Caco-2 (cell line): ENCODE measurements at regions not wholly inside any gene's neighbourhood (a gene's known extent, or its start where the extent isn't known, plus 50 kb on each side); places are given as distances from the start of the nearest gene placed in this dataset.

Source experiments
- BruUV-seq: library from RNA; stranded (reverse); fragments of 400-500 nt; replicated peaks from 2 replicates; lab custom pipeline; 2021; lab: Mats Ljungman, UMichigan
- CTCF ChIA-PET: fragments of 300-600 bp; sonication (Branson Sonifier 250); formaldehyde crosslinking; loops from one replicate; lab custom pipeline; 2022; ENCODE audit warnings: antibody characterized with exemption; lab: Charles Lee
- POLR2A ChIA-PET: fragments of 300-600 bp; sonication (Branson Sonifier 250); formaldehyde crosslinking; loops from one replicate; lab custom pipeline; 2022; ENCODE audit warnings: antibody characterized with exemption; lab: Charles Lee
- DNase-seq, 2 experiments: peaks; one replicate each; pipeline versions ENCODE4 v3.0.0 to v3.0.0-alpha.2; 2020 to 2022
- H3K27me3 ChIP-seq: replicated peaks from 2 replicates; pipeline ENCODE4 v1.6.0; 2011; ENCODE audit warnings: low read length; ENCODE audit not compliant: control insufficient read depth, insufficient read depth
- H3K36me3 ChIP-seq: 2 replicates; pipeline ENCODE4 v1.5.1; 2011; ENCODE audit warnings: low read length; ENCODE audit not compliant: control insufficient read depth, insufficient read depth
- H3K4me1 ChIP-seq: fragments of 250-450 bp; sonication (Bioruptor Pico); 2 replicates; pipeline ENCODE4 v1.5.1; 2020; ENCODE audit warnings: mild to moderate bottlenecking
- H3K4me3 ChIP-seq: 2 replicates; pipeline ENCODE4 v1.5.1; 2011; ENCODE audit warnings: low read depth, mild to moderate bottlenecking, control low read depth, low read length
- H3K9me3 ChIP-seq: fragments of 250-450 bp; sonication (Bioruptor Pico); 2 replicates; pipeline ENCODE4 v1.5.1; 2020; ENCODE audit warnings: mild to moderate bottlenecking, moderate library complexity
- H3K27ac Mint-ChIP-seq: one replicate; pipeline ENCODE4 v1.8.0; 2022; ENCODE audit warnings: mixed read lengths; ENCODE audit not compliant: unreplicated experiment
- H3K27me3 Mint-ChIP-seq: one replicate; pipeline ENCODE4 v1.8.0; 2022; ENCODE audit warnings: mixed read lengths; ENCODE audit not compliant: insufficient read depth, unreplicated experiment
- H3K36me3 Mint-ChIP-seq: one replicate; pipeline ENCODE4 v1.8.0; 2022; ENCODE audit warnings: mild to moderate bottlenecking, mixed read lengths; ENCODE audit not compliant: insufficient read depth, unreplicated experiment
- H3K4me1 Mint-ChIP-seq: one replicate; pipeline ENCODE4 v1.8.0; 2022; ENCODE audit warnings: low read depth, mixed read lengths; ENCODE audit not compliant: unreplicated experiment
- H3K4me3 Mint-ChIP-seq: one replicate; pipeline ENCODE4 v1.8.0; 2022; ENCODE audit warnings: mild to moderate bottlenecking, moderate library complexity, mixed read lengths; ENCODE audit not compliant: unreplicated experiment
- H3K9me3 Mint-ChIP-seq: one replicate; pipeline ENCODE4 v1.8.0; 2022; ENCODE audit warnings: mixed read lengths; ENCODE audit not compliant: unreplicated experiment
- CTCF ChIP-seq, 2 experiments: fragments of 200-600 bp in 1 of 2; IDR thresholded peaks; 1 replicate in 1 of 2; 2 replicates in 1 of 2; pipeline versions ENCODE4 v1.5.1 to v1.8.0; 2011 to 2022; ENCODE audit warnings: antibody characterized with exemption in 1 of 2, control low read depth in 1 of 2, inconsistent platforms in 1 of 2, low read depth in 1 of 2, low read length in 1 of 2, mild to moderate bottlenecking in 1 of 2, moderate library complexity in 1 of 2; ENCODE audit not compliant: insufficient read depth in 1 of 2, severe bottlenecking in 1 of 2, unreplicated experiment in 1 of 2
- intact Hi-C: fragments of 100-400 bp; cut with micrococcal nuclease; formaldehyde crosslinking; loops from one replicate; pipeline ENCODE4 v1.10.0; 2022; ENCODE audit not compliant: unreplicated experiment

DNA sequence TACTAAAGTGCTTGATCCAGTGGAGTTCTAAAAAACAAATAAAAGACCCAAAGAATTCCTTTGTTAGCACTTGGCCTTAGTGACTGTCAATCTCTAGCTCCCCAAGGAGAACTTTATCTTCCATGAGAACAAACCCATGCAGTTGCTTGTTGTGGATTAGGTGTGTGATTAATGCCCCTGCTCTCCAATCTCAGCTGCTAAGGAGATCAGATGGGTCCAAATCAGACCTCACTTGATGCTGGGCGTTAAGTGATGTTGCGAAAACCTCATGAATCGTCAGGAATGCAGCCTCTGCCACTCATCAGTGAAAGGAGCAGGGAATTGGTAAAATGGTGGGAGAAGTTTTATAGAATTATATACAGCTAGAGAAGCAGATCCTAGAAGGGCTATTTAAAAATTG, 133.7 kb downstream of the DMAC1 start:
- no peaks in the 10 kb centered on the region for H3K27me3 Mint-ChIP-seq
- Histone ChIP-seq H3K36me3 (no peaks in the 10 kb centered on the region), H3K4me3 (no peak overlapping the region), H3K27me3 (no peaks in the 10 kb centered on the region), H3K9me3 (no peaks in the 10 kb centered on the region), H3K4me1 (no peaks in the 10 kb centered on the region)
- no peak overlapping the region for H3K4me3 Mint-ChIP-seq
- CTCF ChIA-PET: no interaction called here
- TF ChIP-seq CTCF (IDR thresholded peaks at IDR 0.05; ENCODE audit: insufficient read depth in 1 of 2, low read depth in 1 of 2, low read length in 1 of 2, severe bottlenecking in 1 of 2, unreplicated experiment in 1 of 2): no peak
- no peaks in the 10 kb centered on the region for H3K36me3 Mint-ChIP-seq
- no TSS peak for BruUV-seq
- H3K27ac Mint-ChIP-seq: no peak overlapping the region
- POLR2A ChIA-PET: no interaction called here
- DNase-seq: peak in 1 of 2 experiments; percentile 1
- peaks cover 18% of the 10 kb centered on the region for H3K4me1 Mint-ChIP-seq
- intact Hi-C loops: no loop called here
- no peaks in the 10 kb centered on the region for H3K9me3 Mint-ChIP-seq

- no peaks in the 10 kb centered on the region for H3K36me3 ChIP-seq
- H3K4me1 ChIP-seq: no peaks in the 10 kb centered on the region
- Mint-ChIP-seq H3K36me3 (no peaks in the 10 kb centered on the region), H3K4me3 (no peak overlapping the region), H3K4me1 (peaks cover 7% of the 10 kb centered on the region), H3K27me3 (no peaks in the 10 kb centered on the region), H3K9me3 (no peaks in the 10 kb centered on the region), H3K27ac (no peak overlapping the region)
- H3K4me3 ChIP-seq: no peak overlapping the region
- no peaks in the 10 kb centered on the region for H3K9me3 ChIP-seq
- BruUV-seq: no TSS peak
- TF ChIP-seq CTCF (IDR thresholded peaks at IDR 0.05; ENCODE audit: insufficient read depth in 1 of 2, low read depth in 1 of 2, low read length in 1 of 2, severe bottlenecking in 1 of 2, unreplicated experiment in 1 of 2): no peak
- H3K27me3 ChIP-seq: no peaks in the 10 kb centered on the region
- CTCF ChIA-PET: no interaction called here
- DNase-seq: no peak
- POLR2A ChIA-PET: no interaction called here
- intact Hi-C loops: no loop called here
Measured at GRCh38 chr9:7659766-7660165, 139.8 kb downstream of the DMAC1 start.

DNA sequence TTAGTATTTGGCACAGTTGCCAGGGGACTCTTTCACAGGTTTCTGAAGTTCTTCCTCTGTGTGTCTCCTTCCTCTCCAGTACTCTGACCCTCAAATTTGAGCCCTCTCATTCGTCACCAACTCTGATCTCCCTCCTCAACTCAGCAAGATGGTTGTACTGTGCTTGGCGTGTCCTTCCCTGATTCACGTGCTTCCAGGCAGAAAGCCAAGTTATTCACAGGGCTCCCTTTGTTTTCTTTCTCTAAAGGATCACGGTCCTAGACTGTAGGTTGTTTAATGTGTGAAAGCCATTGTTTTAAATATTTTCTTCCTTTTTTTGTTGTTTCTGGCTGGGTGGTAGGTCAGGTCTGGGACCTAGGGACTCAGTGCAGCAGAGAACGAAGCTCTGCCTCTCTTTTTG, 142.9 kb downstream of the DMAC1 start:
- BruUV-seq: no TSS peak
- H3K4me1 Mint-ChIP-seq: no peaks in the 10 kb centered on the region
- no peak overlapping the region for H3K4me3 Mint-ChIP-seq
- ChIA-PET CTCF (no interaction called here), POLR2A (no interaction called here)
- Histone ChIP-seq H3K27me3 (no peaks in the 10 kb centered on the region), H3K9me3 (no peaks in the 10 kb centered on the region), H3K4me3 (no peak overlapping the region), H3K36me3 (no peaks in the 10 kb centered on the region), H3K4me1 (no peaks in the 10 kb centered on the region)
- no peak overlapping the region for H3K27ac Mint-ChIP-seq
- H3K27me3 Mint-ChIP-seq: no peaks in the 10 kb centered on the region
- no peak for DNase-seq
- H3K36me3 Mint-ChIP-seq: no peaks in the 10 kb centered on the region
- intact Hi-C loops: no loop called here
- no peaks in the 10 kb centered on the region for H3K9me3 Mint-ChIP-seq
- no peak for TF ChIP-seq CTCF (IDR thresholded peaks at IDR 0.05; ENCODE audit: insufficient read depth in 1 of 2, low read depth in 1 of 2, low read length in 1 of 2, severe bottlenecking in 1 of 2, unreplicated experiment in 1 of 2)
